H9 (cell line): ENCODE measurements at regions not wholly inside any gene's neighbourhood (a gene's known extent, or its start where the extent isn't known, plus 50 kb on each side); places are given as distances from the start of the nearest gene placed in this dataset.
A peak's percentile ranks its signal among the peaks of the same experiment; 100 is the strongest.

Experiments
- DNase-seq: peaks from one replicate; pipeline ENCODE4 v3.0.0-alpha.2; 2017
- H2AFZ ChIP-seq: one replicate; pipeline ENCODE4 v1.6.1; 2013; ENCODE audit warnings: mild to moderate bottlenecking, low read length, control low read depth, moderate library complexity
- H2AK5ac ChIP-seq: 2 replicates; pipeline ENCODE4 v1.6.1; 2013; ENCODE audit warnings: low read length, control low read depth, mixed read lengths; ENCODE audit not compliant: insufficient read length
- H2BK120ac ChIP-seq: one replicate; pipeline ENCODE4 v1.6.1; 2013; ENCODE audit warnings: low read depth, mild to moderate bottlenecking, low read length, control low read depth, inconsistent platforms; ENCODE audit not compliant: poor library complexity, severe bottlenecking
- H2BK12ac ChIP-seq: 2 replicates; pipeline ENCODE4 v1.6.1; 2013; ENCODE audit warnings: low read length, control low read depth, mixed read lengths, low read depth; ENCODE audit not compliant: insufficient read length
- H2BK15ac ChIP-seq: 2 replicates; pipeline ENCODE4 v1.6.1; 2013; ENCODE audit warnings: low read depth, low read length, control low read depth
- H2BK20ac ChIP-seq: one replicate; pipeline ENCODE4 v1.6.1; 2013; ENCODE audit warnings: low read depth, mild to moderate bottlenecking, low read length, control low read depth, inconsistent platforms; ENCODE audit not compliant: poor library complexity, severe bottlenecking
- H2BK5ac ChIP-seq: 2 replicates; pipeline ENCODE4 v1.6.1; 2013; ENCODE audit warnings: low read length, control low read depth, mixed read lengths; ENCODE audit not compliant: insufficient read length
- H3K14ac ChIP-seq: 2 replicates; pipeline ENCODE4 v1.6.1; 2013; ENCODE audit warnings: low read length, control low read depth; ENCODE audit not compliant: insufficient read depth
- H3K18ac ChIP-seq: 2 replicates; pipeline ENCODE4 v1.6.1; 2013; ENCODE audit warnings: low read depth, mild to moderate bottlenecking, mixed read lengths, low read length, control low read depth; ENCODE audit not compliant: insufficient read length
- H3K23ac ChIP-seq: 2 replicates; pipeline ENCODE4 v1.6.1; 2013; ENCODE audit warnings: low read length, control low read depth, mixed read lengths, low read depth; ENCODE audit not compliant: insufficient read length
- H3K23me2 ChIP-seq: 2 replicates; pipeline ENCODE4 v1.6.1; 2013; ENCODE audit warnings: low read depth, mild to moderate bottlenecking, mixed read lengths, low read length, control low read depth; ENCODE audit not compliant: insufficient read length, poor library complexity, severe bottlenecking
- H3K27ac ChIP-seq: 2 replicates; pipeline ENCODE4 v1.5.1; 2013; ENCODE audit warnings: low read length, control low read depth, mixed read lengths, low read depth; ENCODE audit not compliant: insufficient read length
- H3K27me3 ChIP-seq: 2 replicates; pipeline ENCODE4 v1.6.1; 2013; ENCODE audit warnings: low read length, control low read depth, inconsistent platforms; ENCODE audit not compliant: insufficient read depth
- H3K4ac ChIP-seq: 2 replicates; pipeline ENCODE4 v1.6.1; 2013; ENCODE audit warnings: low read depth, mild to moderate bottlenecking, control low read depth, inconsistent platforms, low read length, moderate library complexity
- H3K4me1 ChIP-seq: 2 replicates; pipeline ENCODE4 v1.6.1; 2013; ENCODE audit warnings: low read length, control low read depth, inconsistent platforms; ENCODE audit not compliant: insufficient read depth
- H3K4me2 ChIP-seq: 2 replicates; pipeline ENCODE4 v1.6.1; 2013; ENCODE audit warnings: low read length, control low read depth, mixed read lengths; ENCODE audit not compliant: insufficient read length, insufficient read depth
- H3K56ac ChIP-seq: 2 replicates; pipeline ENCODE4 v1.6.1; 2013; ENCODE audit warnings: low read depth, mild to moderate bottlenecking, mixed read lengths, low read length, control low read depth; ENCODE audit not compliant: insufficient read length
- H3K79me1 ChIP-seq: 2 replicates; pipeline ENCODE4 v1.6.1; 2013; ENCODE audit warnings: low read depth, mild to moderate bottlenecking, moderate library complexity, low read length, control low read depth, inconsistent platforms; ENCODE audit not compliant: insufficient read depth, poor library complexity, severe bottlenecking
- H3K79me2 ChIP-seq: 2 replicates; pipeline ENCODE4 v1.6.1; 2013; ENCODE audit warnings: low read length, control low read depth, inconsistent platforms; ENCODE audit not compliant: insufficient read depth
- H3K9ac ChIP-seq: 2 replicates; pipeline ENCODE4 v1.6.1; 2013; ENCODE audit warnings: low read length, control low read depth, mixed read lengths; ENCODE audit not compliant: insufficient read length; ENCODE audit errors: extremely low read depth
- H3K9me3 ChIP-seq: one replicate; pipeline ENCODE4 v1.6.1; 2013; ENCODE audit warnings: low read depth, low read length, inconsistent platforms; ENCODE audit not compliant: control insufficient read depth
- H3T11ph ChIP-seq: one replicate; pipeline ENCODE4 v1.6.1; 2013; ENCODE audit warnings: mild to moderate bottlenecking, low read length, control low read depth, inconsistent platforms
- H4K20me1 ChIP-seq: one replicate; pipeline ENCODE4 v1.6.1; 2013; ENCODE audit not compliant: control insufficient read depth, insufficient read length, insufficient read depth
- H4K5ac ChIP-seq: 2 replicates; pipeline ENCODE4 v1.6.1; 2013; ENCODE audit warnings: low read depth, mild to moderate bottlenecking, mixed read lengths, low read length, control low read depth; ENCODE audit not compliant: insufficient read length
- H4K8ac ChIP-seq: replicated peaks from 2 replicates; pipeline ENCODE4 v1.6.1; 2013; ENCODE audit warnings: low read length, control low read depth, mixed read lengths, low read depth; ENCODE audit not compliant: insufficient read length
- H4K91ac ChIP-seq: 2 replicates; pipeline ENCODE4 v1.6.1; 2013; ENCODE audit warnings: low read depth, mild to moderate bottlenecking, moderate library complexity, mixed read lengths, low read length, control low read depth; ENCODE audit not compliant: insufficient read length
- H3K27ac Mint-ChIP-seq, 3 experiments: 2 replicates in 2 of 3; 3 replicates in 1 of 3; pipeline ENCODE4 v1.8.0; 2020 to 2021; ENCODE audit warnings: mixed read lengths in 3 of 3, mild to moderate bottlenecking in 1 of 3, moderate library complexity in 1 of 3
- H3K27me3 Mint-ChIP-seq: 2 replicates; pipeline ENCODE4 v1.8.0; 2021; ENCODE audit warnings: low read depth, mild to moderate bottlenecking, moderate library complexity, mixed read lengths
- H3K36me3 Mint-ChIP-seq, 3 experiments: 2 replicates in 2 of 3; 3 replicates in 1 of 3; pipeline ENCODE4 v1.8.0; 2020 to 2021; ENCODE audit warnings: low read depth in 3 of 3, mixed read lengths in 3 of 3; ENCODE audit not compliant: insufficient read depth in 1 of 3
- H3K4me1 Mint-ChIP-seq, 2 experiments: 2 replicates each; pipeline ENCODE4 v1.8.0; 2020; ENCODE audit warnings: mixed read lengths in 2 of 2
- H3K4me3 Mint-ChIP-seq, 2 experiments: 2 replicates in 1 of 2; 3 replicates in 1 of 2; pipeline ENCODE4 v1.8.0; 2020 to 2021; ENCODE audit warnings: mild to moderate bottlenecking in 2 of 2, mixed read lengths in 2 of 2, moderate library complexity in 1 of 2
- H3K9me3 Mint-ChIP-seq, 2 experiments: 2 replicates in 1 of 2; 3 replicates in 1 of 2; pipeline ENCODE4 v1.8.0; 2020; ENCODE audit warnings: mild to moderate bottlenecking in 2 of 2, mixed read lengths in 2 of 2, moderate library complexity in 1 of 2
- CTCF ChIP-seq: fragments of 200-600 bp; sonication (generic); conservative IDR thresholded peaks from 3 replicates; pipeline ENCODE4 v1.8.0; 2021; ENCODE audit warnings: antibody characterized with exemption, mild to moderate bottlenecking
- WGBS: extraction: QIAGEN DNeasy Blood & Tissue Kit; methylation state at CpG from one replicate; pipeline ENCODE4 v1.1.7; 2013; ENCODE audit warnings: missing lambda C conversion rate, low lambda C conversion rate, mixed read lengths; ENCODE audit not compliant: insufficient read length; ENCODE audit errors: extremely low coverage; 5-methylcytosine and 5-hydroxymethylcytosine counted together

DNA sequence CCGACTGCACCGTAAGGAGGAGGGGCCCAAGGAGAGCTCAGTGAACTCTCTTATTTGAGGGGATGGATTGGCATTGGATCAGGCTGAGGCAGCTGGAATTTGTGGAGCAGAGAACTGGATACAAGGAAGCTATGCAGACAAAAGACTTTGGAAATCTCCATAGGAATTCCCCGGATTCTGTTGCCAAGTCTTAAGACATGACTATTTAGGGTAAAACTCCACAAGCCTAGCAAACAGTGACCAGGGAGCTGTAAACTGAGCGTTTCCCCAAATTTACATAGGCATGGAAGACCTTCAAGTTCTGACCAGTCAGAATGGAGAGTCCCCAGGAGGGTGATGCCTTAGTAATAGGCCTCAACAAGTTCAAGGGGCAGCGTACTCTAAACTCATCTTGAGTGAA is 82.5 kb upstream of the PCBD1 start:
- no peak overlapping the region; the same call in 1 of the 2 replicates for H3K4ac ChIP-seq
- H3K79me2 ChIP-seq = no peaks in the 10 kb centered on the region
- no peak overlapping the region for H3K23ac ChIP-seq
- DNase-seq = peak; percentile 55
- no peak overlapping the region for H2BK20ac ChIP-seq
- no peak overlapping the region for H2BK5ac ChIP-seq
- peak overlapping the region; percentile 49 for H4K91ac ChIP-seq
- H3K4me2 ChIP-seq = peak overlapping the region; percentile 16
- H3K4me3 Mint-ChIP-seq = no peak overlapping the region
- H2AFZ ChIP-seq = no peak overlapping the region
- no peaks in the 10 kb centered on the region for H4K20me1 ChIP-seq
- H3K27ac Mint-ChIP-seq = peak overlapping the region in 1 of 3 experiments; percentile 32; a peak in 1 of 7 replicates
- H3K9ac ChIP-seq = no peak overlapping the region
- peaks cover 2% of the 10 kb centered on the region; the same call in 1 of the 2 replicates for H3K4me1 ChIP-seq
- WGBS = no CpG with 5 or more reads among the region's 5 CpGs
- H3K56ac ChIP-seq = no peak overlapping the region
- peaks cover 56% of the 10 kb centered on the region for H3K27me3 Mint-ChIP-seq
- no peak overlapping the region for H3T11ph ChIP-seq
- H2BK120ac ChIP-seq = no peak overlapping the region
- peaks cover 3 to 17% (median 4%) of the 10 kb centered on the region in 3 experiments; a peak in 5 of 7 replicates for H3K36me3 Mint-ChIP-seq
- H3K27me3 ChIP-seq = no peaks in the 10 kb centered on the region; the same call in 1 of the 2 replicates
- no peaks in the 10 kb centered on the region for H3K79me1 ChIP-seq
- peaks cover 16 to 19% of the 10 kb centered on the region in 2 experiments for H3K9me3 Mint-ChIP-seq
- no peaks in the 10 kb centered on the region for H3K9me3 ChIP-seq
- H3K14ac ChIP-seq = no peak overlapping the region
- TF ChIP-seq CTCF = no peak
- H2BK12ac ChIP-seq = no peak overlapping the region
- H3K18ac ChIP-seq = peak overlapping the region; percentile 81
- H3K4me1 Mint-ChIP-seq = peaks cover 30 to 36% of the 10 kb centered on the region in 2 experiments
- H2AK5ac ChIP-seq = no peak overlapping the region
- no peaks in the 10 kb centered on the region for H3K23me2 ChIP-seq
- no peak overlapping the region for H4K5ac ChIP-seq
- peak overlapping the region; percentile 69 for H3K27ac ChIP-seq
- no peak overlapping the region for H2BK15ac ChIP-seq
- H4K8ac ChIP-seq = no peak overlapping the region
